Stomach (tissue), 4 donors: ENCODE measurements at regions not wholly inside any gene's neighbourhood (a gene's known extent, or its start where the extent isn't known, plus 50 kb on each side); places are given as distances from the start of the nearest gene placed in this dataset.

Source experiments
- CTCF ChIP-seq, 7 experiments: fragments of 450-650 bp in 4 of 7; fragments of 200-600 bp in 3 of 7; sonication (generic) in 3 of 7; IDR thresholded peaks; one replicate each; pipeline ENCODE4 v1.5.1; 2016 to 2019; ENCODE audit warnings: antibody characterized with exemption in 7 of 7, control low read depth in 2 of 7, mild to moderate bottlenecking in 1 of 7
- EP300 ChIP-seq: sonication (generic); formaldehyde crosslinking; IDR thresholded peaks from one replicate; pipeline ENCODE4 v1.6.1; 2017; ENCODE audit warnings: antibody characterized with exemption
- POLR2AphosphoS5 ChIP-seq, 3 donors: sonication (generic); formaldehyde crosslinking; IDR thresholded peaks; one replicate each; pipeline ENCODE4 v1.6.1; 2016; ENCODE audit warnings: antibody characterized with exemption in 3 of 3

- TF ChIP-seq CTCF (IDR thresholded peaks at IDR 0.05) (no peak), EP300 (no peak), POLR2AphosphoS5 (IDR thresholded peaks at IDR 0.05) (no peak)
Observed at GRCh38 chr6:92887871-92888270, 531.5 kb downstream of the EPHA7 start.
